HG03432 (cell line): ENCODE measurements at regions not wholly inside any gene's neighbourhood (a gene's known extent, or its start where the extent isn't known, plus 50 kb on each side); places are given as distances from the start of the nearest gene placed in this dataset.

Source experiments
- ATAC-seq: cut with Tn5 transposase; IDR thresholded peaks from one replicate; pipeline ENCODE4 v1.9.1; 2021; ENCODE audit warnings: mild to moderate bottlenecking, moderate library complexity; ENCODE audit not compliant: unreplicated experiment

DNA sequence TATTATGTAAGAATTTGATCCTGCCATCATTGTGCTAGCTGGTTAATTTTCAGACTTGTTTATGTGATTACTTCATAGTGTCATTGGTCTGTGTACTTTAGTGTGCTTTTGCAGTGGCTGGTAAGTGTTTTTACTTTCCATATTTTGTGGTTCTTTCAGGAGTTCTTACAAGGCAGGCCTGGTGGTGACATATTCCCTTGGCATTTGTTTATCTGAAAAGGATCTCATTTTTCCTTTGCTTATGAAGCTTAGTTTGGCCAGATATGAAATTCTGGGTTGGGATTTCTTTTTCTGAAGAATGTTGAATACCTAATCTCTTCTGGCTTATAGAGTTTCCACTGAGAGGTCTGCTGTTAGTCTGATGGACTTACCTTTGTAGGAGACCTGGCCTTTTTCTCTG is 72.8 kb upstream of the MC4R start:
- ATAC-seq = no peak

DNA sequence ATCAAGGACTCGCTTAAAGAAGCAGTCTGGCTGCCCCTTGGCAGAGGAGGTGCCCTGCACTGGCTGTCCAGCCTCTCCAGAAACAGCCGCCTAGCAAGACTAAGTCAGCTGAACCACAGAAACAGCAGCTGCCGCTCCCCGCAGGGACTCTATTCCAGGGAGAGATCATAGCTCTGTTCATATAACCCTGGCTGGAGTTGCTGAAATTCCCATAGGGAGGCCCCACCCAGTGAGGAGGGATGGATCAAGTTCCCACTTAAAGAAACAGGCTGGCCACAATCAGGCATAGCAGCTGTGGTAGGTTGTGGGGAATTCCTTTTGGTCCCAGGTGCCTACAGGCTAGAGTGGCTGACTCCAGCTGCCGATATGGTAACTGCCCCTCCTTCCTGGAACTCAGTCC is 74.2 kb upstream of the MC4R start:
- ATAC-seq = no peak

DNA sequence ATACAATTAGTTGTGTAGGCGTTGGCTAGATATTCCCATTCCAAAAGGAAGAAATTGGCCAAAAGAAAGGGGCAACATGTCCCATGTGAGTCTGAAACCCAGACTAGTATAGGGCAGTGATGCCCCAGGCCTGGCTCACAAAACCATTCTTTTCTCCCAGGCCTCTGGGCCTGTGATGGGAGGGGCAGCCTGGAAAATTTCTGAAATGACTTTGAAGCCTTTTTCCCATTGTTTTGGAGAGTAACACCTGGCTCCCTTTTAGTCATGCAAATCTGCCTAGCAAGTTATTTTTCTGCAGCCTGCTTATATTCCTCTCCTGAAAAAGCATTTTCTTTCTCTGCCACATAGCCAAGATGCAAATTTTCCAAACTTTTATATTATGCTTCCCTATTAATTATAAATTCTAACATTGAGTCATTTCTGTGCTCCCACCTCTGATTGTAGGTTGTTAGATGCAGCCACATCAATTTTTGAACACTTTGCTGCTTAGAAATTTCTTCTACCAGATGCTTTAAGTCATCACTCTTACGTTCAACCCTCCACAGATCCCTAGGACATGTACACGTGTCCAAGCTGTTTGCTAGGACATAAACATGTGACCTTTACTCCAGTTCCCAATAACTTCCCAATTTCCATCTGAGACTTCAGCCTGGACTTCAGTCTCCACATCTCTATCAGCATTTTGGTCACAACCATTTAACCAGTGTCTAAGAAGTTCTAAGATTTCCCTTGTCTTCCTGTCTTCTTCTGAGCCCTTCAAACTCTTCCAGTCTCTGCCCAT is 76.1 kb upstream of the MC4R start:
- no peak for ATAC-seq

DNA sequence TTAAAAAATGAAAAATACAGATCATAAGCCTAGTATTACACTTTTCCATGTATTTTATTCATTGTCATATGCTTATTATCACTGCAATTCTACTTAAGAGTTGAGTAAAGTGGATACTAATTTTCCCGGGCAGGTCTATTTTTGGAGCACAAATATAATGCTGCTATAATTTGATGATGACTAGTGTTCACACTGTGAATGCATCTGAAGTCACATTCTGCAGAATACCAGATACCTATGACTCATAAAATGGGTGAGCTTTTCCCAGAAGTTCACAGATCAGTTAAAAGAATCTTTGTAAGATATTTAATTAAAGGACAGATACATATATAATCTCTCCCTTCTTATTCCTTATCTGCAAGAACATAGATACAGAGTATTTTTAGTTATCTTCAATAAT is 79.8 kb upstream of the MC4R start:
- ATAC-seq = no peak

DNA sequence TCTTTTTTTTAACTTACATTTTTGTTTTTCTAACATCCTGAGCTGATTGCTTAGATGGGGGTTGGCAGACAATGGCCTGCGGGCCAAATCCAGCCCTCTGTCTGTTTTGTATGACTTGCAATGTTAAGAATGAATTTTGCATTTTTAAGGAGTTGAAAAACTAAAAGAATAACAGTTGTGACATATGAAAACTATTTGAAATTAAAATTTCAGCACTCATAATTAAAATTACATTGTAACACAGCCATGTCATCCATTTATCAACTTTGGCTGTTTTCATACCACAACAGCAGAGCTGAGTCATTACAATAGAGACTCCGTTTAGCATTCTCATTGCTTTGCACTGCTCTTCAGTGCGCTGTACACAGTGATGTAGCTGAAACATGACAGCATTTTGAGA is 94.1 kb upstream of the MC4R start:
- no peak for ATAC-seq

DNA sequence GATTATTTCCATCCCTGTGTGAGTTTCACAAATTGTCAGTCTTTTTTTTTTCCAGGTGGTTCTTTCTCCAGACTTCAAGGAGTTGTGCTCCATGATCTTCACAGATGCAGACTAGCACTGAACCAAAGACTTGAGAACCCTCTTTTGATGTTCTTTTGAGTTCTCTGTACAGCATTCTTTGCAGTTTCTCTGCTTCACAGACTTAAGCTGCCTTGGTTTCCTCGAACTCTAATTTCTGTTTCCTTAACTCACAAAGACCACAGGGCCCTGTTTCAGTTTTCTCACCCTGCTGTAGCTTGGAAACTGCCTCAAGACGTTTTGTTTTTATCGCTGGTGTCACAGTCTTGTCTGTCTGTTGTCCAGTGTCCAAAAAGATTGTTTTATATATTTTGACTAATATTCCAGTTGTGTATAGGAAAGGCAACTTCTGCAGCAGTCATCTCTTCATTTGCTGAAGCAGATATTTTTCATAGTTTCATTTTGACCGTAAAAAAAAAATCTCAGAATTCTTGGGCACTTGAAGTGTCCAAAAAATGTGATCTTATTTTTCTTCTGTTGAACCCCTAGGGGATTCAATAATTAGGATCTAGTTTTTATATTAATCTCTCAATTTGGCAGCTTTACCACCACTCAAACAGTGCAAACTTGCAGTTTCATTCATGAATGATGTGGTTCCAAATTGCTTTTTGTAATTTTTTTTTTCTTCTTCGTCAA is 97.0 kb upstream of the MC4R start:
- ATAC-seq = no peak

DNA sequence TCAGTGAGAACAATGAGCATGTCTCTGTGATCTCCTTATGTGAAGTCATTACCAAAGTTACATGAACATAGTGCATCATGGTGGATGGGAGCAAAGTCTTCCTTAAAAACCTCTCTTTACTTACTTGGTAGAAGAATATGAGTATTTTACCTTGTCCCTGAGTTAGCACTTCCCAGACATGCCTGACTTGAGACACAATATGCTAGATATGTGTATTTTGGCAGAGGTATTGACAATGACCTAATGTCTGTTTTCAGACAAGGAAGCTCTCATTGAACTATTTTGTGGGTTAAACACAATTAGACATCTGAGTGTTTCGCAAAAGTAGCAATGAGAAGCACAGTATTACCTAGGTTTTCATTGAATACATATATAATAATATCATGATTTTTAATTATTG is 99.1 kb upstream of the MC4R start:
- no peak for ATAC-seq

DNA sequence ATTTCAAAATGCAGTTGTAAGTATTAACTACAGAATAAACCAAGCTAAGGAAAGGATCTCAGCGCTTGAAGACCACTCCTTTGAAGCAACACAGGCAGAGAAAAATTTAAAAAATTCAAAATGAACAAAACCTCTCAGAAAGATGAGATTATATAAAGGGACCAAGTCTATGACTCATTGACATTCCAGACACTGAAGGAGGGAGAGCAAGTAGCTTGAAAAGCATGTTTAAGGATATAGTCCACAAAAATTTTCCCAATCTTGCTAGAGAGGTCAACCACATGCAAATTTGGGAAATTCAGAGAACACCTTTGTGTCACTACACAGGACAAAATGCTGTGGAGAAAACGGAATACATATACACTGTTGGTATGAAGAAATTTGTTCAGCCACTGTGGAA is 112.6 kb upstream of the MC4R start:
- ATAC-seq = no peak

DNA sequence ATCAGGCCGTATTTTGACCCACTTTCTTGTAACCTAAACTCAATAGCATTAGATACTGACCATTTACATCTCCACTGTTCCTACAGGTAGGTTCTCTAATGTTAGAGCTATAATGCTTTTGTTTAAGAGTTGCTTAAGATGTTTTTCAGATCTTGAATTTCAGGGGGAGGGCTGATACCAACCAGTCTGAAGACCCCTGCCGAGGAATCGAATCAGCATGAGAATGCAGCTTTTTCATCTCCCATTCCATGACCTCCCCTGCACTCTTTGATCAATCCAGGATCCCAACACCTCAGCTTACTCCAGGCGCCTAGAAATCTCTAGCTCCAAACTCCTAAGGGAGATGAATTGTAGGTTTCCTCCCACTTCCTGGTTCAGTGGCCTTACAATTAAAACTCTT is 120.5 kb upstream of the MC4R start:
- ATAC-seq = no peak

DNA sequence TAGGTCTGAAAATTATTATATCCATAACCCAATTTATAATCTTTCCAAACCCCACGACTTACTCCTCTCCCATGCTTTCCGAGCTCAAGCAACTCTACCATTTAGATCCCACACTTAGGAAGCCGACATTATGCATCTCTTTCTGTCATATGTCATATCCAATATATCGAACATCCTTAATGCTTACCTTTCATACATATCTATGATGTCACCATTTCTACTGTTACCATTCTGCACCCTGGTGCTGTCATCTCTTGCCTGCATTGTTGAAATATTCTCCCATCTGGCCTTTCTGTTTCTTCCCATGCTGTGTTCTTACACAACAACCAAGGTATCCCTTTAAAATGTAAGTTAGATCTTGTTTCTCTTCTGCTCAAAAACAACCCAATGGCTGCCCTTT is 127.1 kb upstream of the MC4R start:
- ATAC-seq = no peak

DNA sequence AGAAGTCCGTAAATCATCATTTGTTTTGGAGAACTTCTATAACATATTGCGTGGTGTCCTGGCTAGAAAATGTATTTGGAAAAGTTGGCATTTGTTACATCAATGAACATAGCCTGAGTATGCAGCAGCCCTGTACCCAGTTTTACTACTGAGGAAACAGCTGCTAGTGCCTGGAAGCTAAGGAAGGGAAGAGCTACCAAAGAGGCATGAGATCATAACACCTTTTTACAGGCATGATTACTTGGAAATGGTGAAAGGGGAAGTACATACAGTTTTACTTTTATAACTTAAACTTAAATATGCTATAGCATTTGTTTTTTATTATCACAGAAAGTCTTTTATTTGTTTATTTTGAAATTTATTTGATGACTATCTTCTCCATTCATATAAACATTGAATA is 128.4 kb upstream of the MC4R start:
- no peak for ATAC-seq

DNA sequence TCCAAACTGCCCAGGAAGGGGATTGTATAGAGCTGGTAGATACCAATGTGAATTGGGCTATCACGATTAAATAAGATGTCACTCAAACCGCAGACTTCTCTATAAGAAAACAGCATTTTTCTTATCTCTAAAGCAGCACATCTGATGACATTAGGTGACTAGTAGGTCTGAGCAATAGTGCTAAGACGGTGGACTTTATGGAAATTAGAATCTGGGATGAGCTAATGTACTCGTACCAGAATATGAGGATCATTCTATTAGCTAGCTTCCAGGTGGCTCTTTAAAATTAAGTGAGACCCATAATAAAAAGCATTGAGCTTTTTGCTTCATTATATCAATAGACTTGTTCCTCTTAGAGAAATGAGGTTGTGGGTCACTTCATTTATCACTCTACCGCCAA is 130.0 kb upstream of the MC4R start:
- no peak for ATAC-seq

DNA sequence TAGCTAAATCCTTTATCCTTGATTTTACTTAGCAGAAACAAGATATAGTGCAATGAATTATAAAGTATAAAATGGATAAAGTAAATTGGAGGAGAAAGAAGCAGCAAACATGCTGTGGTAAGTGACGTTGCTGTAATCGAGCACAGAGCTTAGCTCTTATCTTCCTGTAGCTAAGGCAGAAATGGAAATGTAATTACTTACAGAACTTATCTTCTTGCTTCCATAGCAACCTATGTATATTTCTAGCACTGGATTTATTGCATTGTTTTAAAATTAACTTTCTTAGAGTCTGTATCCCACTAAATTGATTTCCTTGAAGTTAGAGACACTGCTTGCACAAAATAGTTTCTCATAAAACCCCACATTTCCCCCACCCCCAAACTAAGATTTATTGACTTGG is 130.6 kb upstream of the MC4R start:
- ATAC-seq = no peak

DNA sequence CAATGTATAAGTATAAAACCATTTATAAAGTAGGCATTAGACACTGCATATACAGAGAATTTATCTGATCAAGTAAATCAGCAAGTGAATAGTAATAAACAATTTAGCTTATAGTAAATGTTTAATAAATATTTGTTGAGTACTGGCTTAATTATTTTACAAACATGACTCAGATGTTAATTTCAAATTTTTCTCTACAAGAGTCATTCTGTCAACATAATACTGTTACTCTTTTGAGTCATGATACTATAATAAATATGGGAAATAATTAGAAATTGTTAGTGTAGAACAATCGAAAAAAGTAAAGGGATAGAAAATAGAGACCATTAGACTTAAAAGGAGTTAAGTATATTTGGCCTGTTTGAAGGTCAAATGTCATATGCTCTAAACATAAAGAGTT is 133.6 kb upstream of the MC4R start:
- ATAC-seq = no peak

DNA sequence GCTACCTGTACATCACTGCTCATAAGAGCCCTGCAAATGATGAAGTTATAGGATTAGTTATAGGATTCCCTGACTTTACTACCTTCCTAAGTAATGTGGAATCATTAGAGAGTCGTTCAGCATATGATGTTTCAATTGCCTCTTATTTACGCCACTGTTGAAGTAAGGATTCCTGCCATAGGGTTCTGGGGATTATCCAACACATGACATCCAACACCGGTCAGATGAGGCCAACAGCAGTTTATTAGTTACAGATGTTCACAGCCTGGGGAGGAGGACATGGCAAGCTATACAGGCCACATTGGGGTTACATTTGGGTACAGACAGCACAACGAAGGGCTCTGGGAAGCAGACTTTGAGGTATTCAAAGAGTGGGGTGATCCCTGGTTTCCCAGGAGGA is 134.1 kb upstream of the MC4R start:
- no peak for ATAC-seq

DNA sequence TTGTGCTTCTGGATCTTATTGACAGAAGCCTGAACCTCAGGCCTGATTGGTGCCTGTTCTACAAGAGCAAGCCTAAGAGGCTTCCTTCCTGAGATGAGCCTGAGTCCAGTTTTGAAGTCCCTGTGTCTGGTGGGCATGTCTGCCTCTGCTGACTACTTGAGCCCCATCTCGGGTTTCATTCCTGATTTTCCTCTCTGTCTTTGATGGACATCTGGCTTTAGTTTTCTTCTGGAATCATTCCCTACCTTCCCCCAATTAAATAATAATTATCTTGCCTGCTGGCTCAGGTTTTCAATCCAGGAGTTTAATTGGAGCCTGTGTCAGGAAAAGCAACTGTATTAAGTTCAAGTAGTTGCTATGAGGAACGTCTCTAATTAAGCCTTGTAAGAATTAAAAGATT is 135.5 kb upstream of the MC4R start:
- ATAC-seq = no peak

DNA sequence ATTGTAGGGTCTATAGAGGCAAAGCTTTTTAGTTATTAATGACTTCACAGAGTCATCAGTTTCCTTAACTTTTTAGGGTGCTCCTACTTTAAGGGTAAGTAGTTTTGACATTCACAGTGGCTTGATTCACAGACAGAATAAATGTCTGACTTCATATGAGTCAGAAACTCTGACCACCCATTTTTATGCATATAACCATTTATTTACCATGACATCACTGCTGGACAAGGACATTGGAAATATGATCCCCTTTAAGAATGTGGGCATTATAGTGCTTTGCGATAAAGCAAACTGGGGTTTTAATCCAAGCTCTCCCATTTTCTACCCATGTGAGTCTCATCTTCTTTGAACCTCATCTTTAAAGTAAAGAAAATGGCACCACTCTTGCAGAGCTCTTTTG is 162.0 kb upstream of the MC4R start:
- ATAC-seq = no peak

DNA sequence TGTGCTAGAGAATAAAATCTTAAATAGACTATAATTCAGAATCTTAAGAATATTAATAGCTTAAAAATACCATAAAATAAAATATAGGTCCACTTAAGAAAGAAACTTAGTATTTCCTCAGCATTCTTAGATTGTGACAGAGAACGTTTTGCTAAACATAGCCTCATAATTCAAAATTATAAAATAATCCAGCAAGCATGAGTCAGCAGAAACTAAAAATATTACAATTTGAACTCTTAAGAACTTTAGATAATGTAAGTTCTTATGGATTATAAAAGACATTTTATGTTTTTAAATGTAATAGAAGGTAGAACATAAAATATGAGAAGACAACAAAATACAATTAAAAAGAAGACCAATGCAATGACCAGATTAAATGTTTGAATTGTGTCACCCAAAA is 164.5 kb upstream of the MC4R start:
- no peak for ATAC-seq

DNA sequence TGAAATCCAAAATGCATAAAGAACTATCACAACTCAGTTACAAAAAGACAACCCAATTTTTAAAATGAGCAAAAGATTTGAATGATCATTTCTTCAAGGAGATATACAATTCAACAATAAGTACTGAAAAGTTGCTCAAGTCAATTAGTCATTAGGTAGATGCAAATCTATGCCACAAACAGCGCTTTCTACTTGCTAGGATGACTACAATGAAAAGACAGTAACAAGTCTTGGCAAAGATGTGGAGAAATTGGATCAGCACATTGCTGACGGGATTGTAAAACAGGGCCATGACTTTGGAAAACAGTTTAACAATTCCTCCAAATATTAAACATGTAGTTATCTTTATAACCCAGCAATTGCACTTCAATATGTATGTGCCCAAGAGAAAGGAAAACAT is 166.3 kb upstream of the MC4R start:
- no peak for ATAC-seq

DNA sequence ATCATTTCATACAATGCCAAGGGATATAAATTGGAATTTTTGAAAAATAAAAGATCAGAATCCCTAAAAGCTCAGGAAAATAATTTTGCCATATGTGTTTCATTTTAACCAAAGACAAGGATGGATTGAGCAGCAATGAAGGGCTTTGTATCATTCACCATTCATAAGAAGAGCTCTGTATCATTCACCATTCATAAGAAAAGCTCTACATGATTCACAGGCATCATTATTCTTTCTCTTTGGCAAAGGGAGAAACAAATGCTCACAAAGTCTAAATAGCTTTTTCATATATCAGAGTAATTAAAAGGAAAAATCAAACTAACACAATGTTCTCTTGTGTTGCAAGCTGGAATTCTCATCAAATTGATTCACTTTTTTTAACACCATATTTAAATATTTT is 169.1 kb upstream of the MC4R start:
- ATAC-seq = no peak

DNA sequence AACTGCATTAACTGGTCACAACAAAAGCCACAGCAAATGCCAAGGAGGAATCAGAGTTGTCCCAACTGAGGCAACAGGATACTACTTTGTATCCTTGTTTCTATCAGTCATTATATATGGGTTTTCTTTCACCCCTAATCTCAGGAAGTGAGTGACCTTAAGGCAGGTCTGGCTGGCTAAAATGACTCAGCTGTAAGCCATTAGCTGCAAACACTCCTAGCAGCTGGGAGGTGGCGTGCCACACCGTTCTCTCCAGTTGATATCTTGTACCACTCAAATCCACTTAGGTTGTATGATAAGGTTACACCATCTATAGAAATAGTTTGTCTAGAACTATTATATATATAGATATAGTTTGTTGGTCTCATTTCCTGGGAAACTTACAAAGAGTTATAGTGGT is 171.1 kb upstream of the MC4R start:
- ATAC-seq = peak; percentile 62

DNA sequence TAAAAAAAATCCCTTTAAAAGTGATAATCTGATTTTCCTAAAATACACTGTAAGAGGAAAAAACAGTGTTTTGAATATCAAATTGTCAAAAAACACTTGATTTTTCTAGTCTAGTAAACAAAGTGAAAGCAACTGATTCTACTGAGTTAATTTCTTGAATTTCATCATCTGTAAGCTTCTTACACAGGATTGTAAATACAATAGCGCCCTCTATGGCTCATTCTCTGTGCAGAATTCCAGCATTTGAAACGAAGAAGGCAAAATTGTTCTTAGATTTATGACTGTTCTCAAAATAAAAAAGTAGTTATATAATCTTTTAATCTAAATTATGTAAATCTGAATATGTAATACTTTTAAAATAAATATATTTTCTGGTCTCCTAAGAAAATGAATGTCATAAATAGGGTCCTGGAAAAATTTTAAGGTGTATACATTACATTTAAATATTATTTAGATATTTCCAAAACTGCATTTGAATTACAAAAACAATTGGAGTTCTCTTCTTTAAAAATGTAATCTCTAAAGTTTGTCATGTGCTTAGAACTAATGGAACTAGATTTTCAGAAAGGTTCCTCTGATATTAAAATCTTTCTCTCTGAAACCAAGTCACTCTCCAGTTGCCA is 176.9 kb upstream of the MC4R start:
- ATAC-seq = peak; percentile 77
